H54 (cell line): ENCODE measurements at regions not wholly inside any gene's neighbourhood (a gene's known extent, or its start where the extent isn't known, plus 50 kb on each side); places are given as distances from the start of the nearest gene placed in this dataset.
"Not testable (repeated sequence)": the region's sequence is repeated elsewhere in the genome, so short reads cannot be mapped to it uniquely, and the experiment has no call there.

Experiments
- DNase-seq: peaks from one replicate; pipeline ENCODE4 v3.0.0; 2011; ENCODE audit warnings: low spot score, mixed read lengths; ENCODE audit not compliant: insufficient read length
- FAIRE-seq: peaks from 3 replicates; lab custom pipeline; 2011; peaks lifted over from hg19 to GRCh38; lab: Jason Lieb, UNC
- POLR2A ChIP-seq: IDR thresholded peaks from 2 replicates; pipeline ENCODE4 v1.6.1; 2011; ENCODE audit warnings: low read depth, mild to moderate bottlenecking, low read length

DNA sequence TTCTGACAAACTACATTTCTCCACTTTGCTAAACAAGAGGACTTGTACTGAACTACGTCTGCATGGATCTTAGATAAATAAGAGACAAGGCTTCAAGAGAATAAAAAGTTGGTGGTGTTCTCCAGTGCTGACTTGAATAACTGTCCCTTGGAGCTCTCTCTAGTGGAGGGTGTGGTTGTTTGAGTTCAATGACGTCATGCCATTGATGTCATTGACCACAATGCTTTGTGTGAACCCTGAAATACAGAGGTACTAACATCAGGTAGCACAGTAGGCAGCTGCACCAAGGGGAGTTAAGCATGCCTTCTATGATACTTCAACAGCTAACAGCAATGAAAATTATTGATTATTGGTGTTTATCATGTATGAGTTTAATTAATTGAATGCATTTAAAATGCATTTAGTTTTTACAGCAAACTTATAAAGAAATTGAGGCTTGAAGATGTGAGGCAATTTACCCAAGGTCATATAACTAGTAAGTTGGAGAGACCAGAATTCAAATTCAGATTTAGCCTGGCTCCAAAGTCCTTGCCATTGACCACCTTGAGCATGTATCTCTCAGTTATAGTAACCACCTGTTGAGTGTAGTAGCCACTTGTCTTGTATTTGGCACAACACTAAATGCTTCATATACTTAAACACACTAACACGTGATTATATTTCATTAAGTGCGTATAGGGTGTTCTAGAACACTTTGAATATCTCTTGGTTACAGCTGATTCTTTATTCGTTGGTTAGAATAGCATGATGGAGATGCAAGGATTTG lies 126.0 kb upstream of the ANKRD28 start:
- no peak for TF ChIP-seq POLR2A
- DNase-seq (peak; percentile 7), FAIRE-seq (peak; percentile 78)

DNA sequence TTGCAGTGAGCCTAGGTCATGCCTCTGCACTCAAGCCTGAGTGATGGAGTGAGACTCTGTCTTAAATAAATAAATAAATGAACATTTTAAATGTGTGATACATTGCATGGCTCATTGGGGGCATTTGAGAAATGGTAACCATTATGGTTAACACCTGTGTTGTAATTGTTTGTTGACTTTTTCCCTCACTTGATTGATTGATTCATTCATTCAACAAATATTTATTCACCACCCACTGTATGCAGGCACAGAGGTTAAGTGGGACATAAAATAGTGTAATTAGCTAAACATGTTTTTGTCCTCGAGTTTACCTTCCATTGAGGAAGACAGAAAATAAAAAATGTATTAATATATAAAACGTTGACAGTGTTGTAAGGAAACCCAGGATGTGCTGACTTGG lies 127.1 kb upstream of the ANKRD28 start:
- FAIRE-seq = no peak
- DNase-seq = no peak
- no peak for TF ChIP-seq POLR2A

DNA sequence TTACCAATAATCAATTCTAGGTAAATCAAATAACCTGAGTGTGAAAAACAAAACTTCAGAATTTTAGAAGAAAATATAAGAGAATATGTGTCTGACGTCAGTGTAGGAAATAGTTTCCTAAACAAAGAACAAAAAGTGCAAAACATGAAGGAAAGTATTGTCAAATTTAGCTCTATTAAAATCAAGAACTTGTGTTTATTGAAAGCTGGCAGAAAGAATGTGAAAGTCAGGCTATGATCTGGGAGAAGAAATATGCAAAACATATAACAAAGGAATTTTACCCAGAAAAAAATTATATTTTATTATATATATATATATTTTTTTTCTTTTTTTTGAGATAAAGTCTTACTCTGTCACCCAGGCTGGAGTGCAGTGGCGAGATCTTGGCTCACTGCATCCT lies 129.1 kb upstream of the ANKRD28 start:
- FAIRE-seq = no peak
- no peak for DNase-seq
- TF ChIP-seq POLR2A = no peak

- no peak for TF ChIP-seq POLR2A
- DNase-seq = no peak
- no peak for FAIRE-seq
These were observed 130.2 kb upstream of the ANKRD28 start for GRCh38 chr3:15927969-15928368.

DNA sequence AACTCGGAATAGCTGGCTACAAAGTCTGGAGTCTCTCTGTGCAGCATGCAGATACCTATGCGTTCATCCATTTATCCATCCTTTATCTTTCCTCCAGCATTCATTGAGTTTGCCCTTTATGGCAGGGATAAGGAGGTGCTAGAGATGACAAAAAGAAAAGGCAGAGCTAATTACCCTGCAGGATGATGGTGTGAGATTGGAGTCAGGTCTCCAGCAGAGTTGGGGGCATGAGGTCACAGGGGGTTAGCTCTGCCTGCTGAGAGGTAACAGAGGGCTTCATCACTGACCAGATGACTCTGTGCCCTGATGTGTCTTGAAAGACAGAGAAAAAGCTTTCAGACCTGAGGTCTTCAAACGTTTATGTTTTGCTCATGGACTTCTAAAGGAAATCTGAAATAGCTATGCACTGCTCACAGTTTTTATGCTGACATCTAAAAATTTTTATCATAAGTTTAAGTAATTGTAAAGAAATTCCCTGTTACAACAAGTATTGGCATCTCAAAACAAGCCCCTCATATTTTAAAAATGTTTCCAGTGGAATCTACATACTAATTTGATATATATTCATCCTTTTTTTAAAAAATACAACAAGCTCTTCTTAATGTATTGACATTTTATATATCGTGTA lies 132.3 kb upstream of the ANKRD28 start:
- DNase-seq (no peak), FAIRE-seq (no peak)

DNA sequence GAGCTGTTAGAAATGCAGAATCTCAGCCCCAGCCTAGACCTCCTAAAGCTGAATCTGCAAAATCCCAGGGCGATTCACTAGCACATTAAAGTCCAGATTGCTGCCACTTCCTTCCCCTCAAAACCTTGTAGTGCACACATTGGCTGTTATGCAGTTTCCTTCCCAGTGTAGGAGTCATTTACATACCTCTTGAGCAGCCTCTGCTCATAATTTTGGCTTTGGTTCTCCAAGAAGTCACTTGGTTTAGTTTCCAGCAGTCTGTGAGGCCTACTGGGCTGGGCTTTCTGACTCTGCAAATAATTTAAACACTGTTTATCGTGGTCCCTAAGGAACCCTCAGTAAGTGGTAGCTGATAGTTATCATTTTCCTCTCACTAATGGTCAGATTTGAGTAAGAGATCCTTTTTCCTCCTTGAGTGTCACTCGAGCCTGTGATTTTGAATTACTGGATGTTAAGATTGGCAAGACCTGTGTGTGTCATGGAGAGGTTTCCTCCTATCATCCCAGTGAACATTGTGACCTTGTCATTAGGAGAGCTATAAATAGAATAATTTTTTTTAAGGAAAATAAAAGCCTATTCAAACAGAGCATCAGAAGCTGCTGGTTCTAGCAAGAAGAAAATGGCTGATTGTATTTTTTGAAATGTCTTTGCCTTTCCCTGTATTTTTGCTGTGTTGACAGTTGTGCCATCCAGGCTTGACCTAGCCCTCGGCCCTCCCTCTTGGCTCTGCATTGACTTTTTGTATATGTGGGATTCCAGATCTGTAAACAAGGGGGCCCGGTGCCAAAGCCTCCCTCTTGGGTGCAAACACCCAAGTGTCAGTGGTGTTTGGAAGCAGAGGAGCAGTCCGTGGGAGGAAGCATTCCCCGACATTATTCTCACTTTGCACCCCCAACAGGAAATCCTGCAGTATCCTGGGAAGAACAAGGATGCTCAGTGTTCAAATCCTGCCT lies 134.8 kb upstream of the ANKRD28 start:
- no peak for TF ChIP-seq POLR2A
- no peak for DNase-seq
- FAIRE-seq = no peak

More for the DNA sequence above, 132.3 kb upstream of the ANKRD28 start:
- TF ChIP-seq POLR2A = no peak

DNA sequence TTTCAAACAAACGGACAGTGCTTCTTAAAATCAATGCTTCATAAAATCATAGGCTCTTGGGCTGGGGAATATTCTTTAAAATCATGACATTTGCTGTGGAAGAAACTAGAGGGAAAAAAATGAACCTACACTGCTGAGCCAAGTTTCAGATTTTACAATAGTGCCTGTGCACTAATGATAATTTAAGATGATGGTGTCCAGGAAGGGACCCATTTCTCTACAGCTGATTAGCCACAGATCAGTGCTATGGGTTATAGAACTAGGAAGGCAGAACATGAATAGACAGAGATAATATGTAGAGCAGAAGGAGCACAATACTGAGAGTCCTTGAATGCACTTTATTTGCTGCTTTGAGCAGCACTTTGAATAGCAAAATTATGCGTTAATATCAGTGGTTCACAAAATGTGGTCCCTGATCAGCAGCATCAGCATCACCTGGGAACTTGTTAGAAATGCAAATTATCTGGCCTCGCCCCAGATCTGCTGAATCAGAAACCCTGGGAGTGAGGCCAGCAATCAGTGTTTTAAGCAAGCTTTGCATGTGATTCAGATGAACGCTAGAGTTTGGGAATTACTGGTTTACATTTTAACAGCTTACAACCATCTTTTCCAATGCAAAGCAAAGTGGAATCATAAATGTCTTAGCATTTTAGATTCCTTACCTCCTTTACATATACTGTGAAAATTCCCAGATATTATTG lies 135.8 kb upstream of the ANKRD28 start:
- DNase-seq (no peak), FAIRE-seq (no peak)
- no peak for TF ChIP-seq POLR2A

DNA sequence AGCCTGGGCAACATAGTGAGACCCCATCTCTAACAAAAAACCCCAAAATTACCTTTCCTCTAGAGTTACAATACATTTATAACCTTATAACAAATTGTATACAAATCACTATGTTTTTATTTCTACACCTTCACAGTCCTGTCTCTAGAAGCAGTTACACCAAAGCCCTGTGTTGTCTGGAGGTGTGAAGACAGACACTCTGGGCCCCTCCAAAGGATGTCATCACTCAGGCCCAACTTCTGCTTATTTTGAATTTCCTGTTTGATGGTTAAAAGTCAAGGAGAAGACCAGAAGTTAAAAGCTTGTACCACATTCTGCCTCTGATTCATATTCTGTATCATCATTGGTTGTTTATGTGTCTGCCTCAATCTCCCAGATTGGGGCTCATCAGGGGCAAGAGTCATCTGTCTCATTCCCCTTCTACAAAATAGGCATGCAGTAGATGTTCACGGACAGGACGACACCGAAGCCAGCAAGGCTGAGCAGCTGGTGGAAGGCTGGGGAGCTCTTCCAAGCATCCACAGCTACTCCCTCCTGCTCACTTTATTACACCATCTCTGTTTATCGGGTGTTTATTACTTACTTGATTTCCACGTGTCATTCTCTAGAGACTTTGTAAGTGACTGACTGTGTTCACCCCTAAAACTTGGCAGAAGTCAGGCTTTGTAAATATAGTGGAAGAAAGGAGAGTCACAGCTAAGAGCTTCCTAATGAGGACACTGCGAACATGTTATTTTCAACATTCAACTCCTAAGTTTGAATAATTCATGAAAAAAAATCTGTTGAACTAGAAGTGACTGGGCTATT lies 136.8 kb upstream of the ANKRD28 start:
- no peak for TF ChIP-seq POLR2A
- FAIRE-seq (no peak), DNase-seq (no peak)

- DNase-seq (no peak), FAIRE-seq (no peak)
- TF ChIP-seq POLR2A = no peak
These were observed 138.5 kb upstream of the ANKRD28 start for GRCh38 chr3:15936312-15936711.

GRCh38 chr3:15940641-15941040 lies 142.9 kb upstream of the ANKRD28 start:
- no peak for FAIRE-seq
- TF ChIP-seq POLR2A = no peak
- DNase-seq = no peak

DNA sequence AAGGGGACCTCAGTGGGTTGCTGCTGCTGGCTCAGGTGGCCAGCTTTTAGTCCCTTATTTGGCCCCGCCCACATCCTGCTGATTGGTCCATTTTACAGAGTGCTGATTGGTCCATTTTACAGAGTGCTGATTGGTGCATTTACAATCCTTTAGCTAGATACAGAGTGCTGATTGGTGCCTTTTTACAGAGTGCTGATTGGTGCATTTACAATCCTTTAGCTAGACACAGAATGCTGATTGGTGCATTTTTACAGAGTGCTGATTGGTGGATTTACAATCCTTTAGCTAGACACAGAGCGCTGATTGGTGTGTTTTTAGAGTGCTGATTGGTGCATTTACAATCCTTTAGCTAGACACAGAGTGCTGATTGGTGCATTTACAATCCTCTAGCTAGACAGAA lies 143.7 kb upstream of the ANKRD28 start:
- FAIRE-seq, DNase-seq: not testable (repeated sequence)

DNA sequence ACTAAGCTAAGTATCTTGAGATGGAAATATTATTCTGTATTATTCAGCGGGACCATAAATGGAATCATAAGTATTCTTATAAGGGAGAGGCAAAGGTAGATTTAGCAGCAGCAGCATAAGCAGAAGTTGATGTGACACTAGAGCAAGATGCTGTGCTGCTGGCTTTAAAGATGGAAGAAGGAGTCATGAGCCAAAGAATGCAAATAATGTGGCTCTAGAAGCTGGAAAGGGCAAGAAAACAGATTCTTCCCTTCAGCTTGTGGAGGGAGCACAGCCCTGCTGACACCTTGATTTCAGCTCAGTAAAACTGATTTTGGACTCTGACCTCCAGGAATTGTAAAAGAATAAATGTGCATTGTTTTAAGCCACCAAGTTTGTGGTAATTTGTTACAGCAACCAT lies 144.2 kb upstream of the ANKRD28 start:
- FAIRE-seq (no peak), DNase-seq (no peak)
- TF ChIP-seq POLR2A = no peak

- DNase-seq (no peak), FAIRE-seq (no peak)
- no peak for TF ChIP-seq POLR2A
These were observed 144.7 kb upstream of the ANKRD28 start for GRCh38 chr3:15942462-15942861.
